Body of pancreas (tissue), 4 donors: ENCODE measurements at regions not wholly inside any gene's neighbourhood (a gene's known extent, or its start where the extent isn't known, plus 50 kb on each side); places are given as distances from the start of the nearest gene placed in this dataset.

Experiments used
- ATAC-seq: fragments of 150-250 bp; one replicate; pipeline ENCODE4 v1.9.1; 2016
- DNase-seq, 4 donors: peaks; one replicate each; pipeline ENCODE4 v3.0.0-alpha.2; 2019
- H3K27ac ChIP-seq, 4 donors: fragments of 200-600 bp; sonication (generic); 1 replicate in 3 of 4; 2 replicates in 1 of 4; pipeline versions ENCODE4 v1.5.1 to v1.6.1; 2016 to 2019; ENCODE audit warnings: mild to moderate bottlenecking in 1 of 4, mixed read lengths in 1 of 4, moderate library complexity in 1 of 4
- H3K27me3 ChIP-seq, 2 donors: fragments of 200-600 bp; sonication (generic); one replicate each; pipeline ENCODE4 v1.6.0; 2016; ENCODE audit warnings: mild to moderate bottlenecking in 1 of 2
- H3K36me3 ChIP-seq, 2 donors: fragments of 200-600 bp; sonication (generic); replicated peaks in 1 of 2; 2 replicates each; pipeline ENCODE4 v1.5.1; 2016; ENCODE audit warnings: low read depth in 2 of 2; ENCODE audit not compliant: insufficient read depth in 1 of 2
- H3K4me1 ChIP-seq: fragments of 200-600 bp; sonication (generic); one replicate; pipeline ENCODE4 v1.6.0; 2016
- H3K4me3 ChIP-seq, 2 donors: fragments of 200-600 bp; sonication (generic); 1 replicate in 1 of 2; 2 replicates in 1 of 2; pipeline ENCODE4 v1.5.1; 2016 to 2019
- H3K9me3 ChIP-seq, 3 donors: fragments of 200-600 bp; sonication (generic); 1 replicate in 2 of 3; 2 replicates in 1 of 3; pipeline ENCODE4 v1.5.1; 2016
- CTCF ChIP-seq, 7 experiments: fragments of 450-650 bp in 4 of 7; fragments of 200-600 bp in 3 of 7; sonication (generic) in 3 of 7; IDR thresholded peaks; one replicate each; pipeline ENCODE4 v1.5.1; 2016 to 2019; ENCODE audit warnings: antibody characterized with exemption in 7 of 7
- POLR2A ChIP-seq, 3 donors: fragments of 450-650 bp; IDR thresholded peaks; one replicate each; pipeline ENCODE4 v1.6.1; 2016; ENCODE audit warnings: antibody characterized with exemption in 3 of 3, mild to moderate bottlenecking in 2 of 3
- WGBS, 2 donors: methylation state at CpG; one replicate each; pipeline ENCODE4 v1.1.5; 2017; 5-methylcytosine and 5-hydroxymethylcytosine counted together
- intact Hi-C: fragments of 100-400 bp; cut with DNase I; formaldehyde crosslinking; loops from one replicate; pipeline ENCODE4 v1.15.1; 2023

GRCh38 chr1:235027862-235028250, 100.8 kb downstream of the TOMM20 start:
- no peaks in the 10 kb centered on the region for H3K27me3 ChIP-seq
- H3K27ac ChIP-seq: no peak overlapping the region
- TF ChIP-seq POLR2A (IDR thresholded peaks at IDR 0.05) (no peak), CTCF (IDR thresholded peaks at IDR 0.05) (no peak)
- 97 to 100% methylated on average over 9 of the region's 9 CpGs for WGBS, 2 donors
- no peaks in the 10 kb centered on the region for H3K36me3 ChIP-seq
- H3K4me1 ChIP-seq: no peaks in the 10 kb centered on the region
- H3K4me3 ChIP-seq: no peak overlapping the region
- ATAC-seq (no peak), DNase-seq (no peak)
- H3K9me3 ChIP-seq: no peaks in the 10 kb centered on the region
- intact Hi-C loops: no loop called here

DNA sequence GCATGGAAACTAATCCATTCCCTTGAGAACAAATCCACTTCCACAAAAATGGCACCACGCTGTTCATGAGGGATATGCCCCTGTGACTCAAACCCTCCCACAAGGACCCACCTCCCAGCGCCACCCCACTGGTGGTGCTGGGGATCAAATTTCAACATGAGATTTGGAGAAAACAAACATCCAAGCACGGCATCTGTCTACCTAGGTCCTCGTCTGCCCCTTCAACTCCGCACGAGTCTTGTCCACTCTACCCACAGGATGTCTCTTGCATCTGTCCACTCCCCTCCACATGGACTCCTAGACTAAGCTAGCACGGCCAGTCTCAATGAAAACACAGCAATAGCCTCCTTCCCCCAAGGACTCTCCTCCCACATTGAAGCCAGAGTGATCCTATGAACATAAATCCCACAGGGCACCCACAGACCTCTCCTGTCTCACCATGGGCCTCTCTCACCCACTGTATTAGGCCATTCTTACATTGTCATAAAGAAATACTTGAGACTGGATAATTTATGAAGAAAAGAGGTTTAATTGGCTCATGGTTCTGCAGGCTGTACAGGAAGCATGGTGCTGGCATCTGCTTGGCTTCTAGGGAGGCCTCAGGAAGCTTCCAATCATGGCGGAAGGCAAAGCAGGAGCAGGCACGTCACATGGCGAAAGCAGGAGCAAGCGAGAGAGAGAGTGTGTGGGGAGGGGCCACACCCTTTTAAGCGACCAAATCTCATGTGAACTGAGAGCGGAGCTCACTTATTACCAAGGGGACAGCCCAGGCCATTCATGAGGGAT, 101.4 kb downstream of the TOMM20 start:
- DNase-seq: no peak
- Histone ChIP-seq H3K27ac (no peak overlapping the region), H3K27me3 (no peaks in the 10 kb centered on the region), H3K4me1 (no peaks in the 10 kb centered on the region), H3K4me3 (no peak overlapping the region), H3K36me3 (no peaks in the 10 kb centered on the region), H3K9me3 (no peaks in the 10 kb centered on the region)
- intact Hi-C loops: no loop called here
- 91 to 94% methylated on average over 13 of the region's 13 CpGs for WGBS, 2 donors
- ATAC-seq: no peak
- no peak for TF ChIP-seq POLR2A (IDR thresholded peaks at IDR 0.05)
- no peak for TF ChIP-seq CTCF (IDR thresholded peaks at IDR 0.05)

- no peak for DNase-seq
- intact Hi-C loops: no loop called here
- WGBS, 2 donors: 94% methylated on average over 4 to 5 of the region's 5 CpGs
- no peak overlapping the region for H3K4me3 ChIP-seq
- no peaks in the 10 kb centered on the region for H3K27me3 ChIP-seq
- H3K27ac ChIP-seq: no peak overlapping the region
- no peaks in the 10 kb centered on the region for H3K4me1 ChIP-seq
- no peak for ATAC-seq
- no peaks in the 10 kb centered on the region for H3K36me3 ChIP-seq
- no peak for TF ChIP-seq POLR2A (IDR thresholded peaks at IDR 0.05)
- TF ChIP-seq CTCF (IDR thresholded peaks at IDR 0.05): no peak
- no peaks in the 10 kb centered on the region for H3K9me3 ChIP-seq
Measured at GRCh38 chr1:235025422-235025984, 103.1 kb downstream of the TOMM20 start.

DNA sequence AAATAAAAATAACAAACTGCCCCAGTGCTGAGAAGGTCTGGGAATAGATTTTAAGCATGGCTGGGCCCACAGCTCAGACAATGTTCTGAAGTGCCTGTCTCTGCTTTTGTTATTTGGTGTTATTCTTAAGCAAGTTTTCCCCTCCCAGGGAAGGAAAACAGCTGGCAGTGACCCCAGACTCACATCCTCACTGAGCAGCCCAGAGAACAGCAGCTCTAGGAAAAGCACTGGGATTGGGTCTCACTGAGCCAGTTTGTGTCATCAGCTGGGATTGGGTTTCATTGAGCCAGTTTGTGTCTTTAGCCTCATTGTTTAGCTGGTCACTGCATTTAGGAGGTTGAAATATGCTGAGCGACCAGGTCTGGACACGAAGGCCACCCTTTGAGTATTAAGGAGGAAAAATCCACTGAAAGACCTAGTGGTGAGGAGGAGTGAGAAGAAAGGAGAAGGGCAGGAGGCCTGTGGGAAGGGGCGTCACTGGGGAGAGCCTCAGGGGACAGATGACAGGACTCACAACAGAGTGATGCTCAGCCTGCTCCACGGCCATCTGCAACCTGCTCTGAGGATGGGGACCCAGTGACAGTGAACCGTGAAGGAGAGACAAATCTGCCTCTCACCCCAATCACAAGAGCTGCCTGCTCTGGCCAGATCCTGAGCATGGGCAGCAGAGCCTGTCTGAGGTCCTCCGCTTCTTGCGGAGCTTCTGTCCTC, 103.8 kb downstream of the TOMM20 start:
- intact Hi-C loops: no loop called here
- TF ChIP-seq CTCF (IDR thresholded peaks at IDR 0.05) (no peak), POLR2A (IDR thresholded peaks at IDR 0.05) (no peak)
- DNase-seq (no peak), ATAC-seq (no peak)
- no peaks in the 10 kb centered on the region for H3K36me3 ChIP-seq
- no peaks in the 10 kb centered on the region for H3K9me3 ChIP-seq
- 90 to 93% methylated on average over 7 of the region's 7 CpGs for WGBS, 2 donors
- no peak overlapping the region for H3K27ac ChIP-seq
- no peaks in the 10 kb centered on the region for H3K27me3 ChIP-seq
- no peaks in the 10 kb centered on the region for H3K4me1 ChIP-seq
- H3K4me3 ChIP-seq: no peak overlapping the region
